Heart left ventricle (tissue), 16 donors: ENCODE measurements at regions not wholly inside any gene's neighbourhood (a gene's known extent, or its start where the extent isn't known, plus 50 kb on each side); places are given as distances from the start of the nearest gene placed in this dataset.

Source experiments
- ATAC-seq, 4 donors: fragments of 200-7000 bp; cut with Tn5 transposase; one replicate each; pipeline ENCODE4 v1.9.1; 2020 to 2022; ENCODE audit warnings: moderate library complexity in 4 of 4, mild to moderate bottlenecking in 3 of 4, moderate number of reproducible peaks in 1 of 4
- DNase-seq, 5 donors: peaks; one replicate each; pipeline ENCODE4 v3.0.0-alpha.2; 2020
- H3K27ac ChIP-seq, 12 donors: fragments of 200-600 bp; sonication (generic) in 4 of 12; one replicate each; pipeline versions ENCODE4 v1.5.0 to v1.8.0; 2016 to 2022; ENCODE audit warnings: mild to moderate bottlenecking in 2 of 12
- H3K27me3 ChIP-seq, 9 donors: fragments of 200-600 bp; sonication (generic) in 2 of 9; one replicate each; pipeline versions ENCODE4 v1.5.1 to v1.8.0; 2016 to 2022; ENCODE audit warnings: mild to moderate bottlenecking in 3 of 9
- H3K36me3 ChIP-seq, 9 donors: fragments of 200-600 bp; sonication (generic) in 2 of 9; one replicate each; pipeline versions ENCODE4 v1.5.0 to v1.8.0; 2018 to 2022; ENCODE audit warnings: mild to moderate bottlenecking in 2 of 9
- H3K4me1 ChIP-seq, 12 donors: fragments of 200-600 bp; sonication (generic) in 4 of 12; one replicate each; pipeline versions ENCODE4 v1.5.0 to v1.8.0; 2016 to 2022; ENCODE audit warnings: mild to moderate bottlenecking in 3 of 12
- H3K4me3 ChIP-seq, 12 donors: fragments of 200-600 bp; sonication (generic) in 4 of 12; one replicate each; pipeline versions ENCODE4 v1.5.0 to v1.8.0; 2017 to 2022; ENCODE audit warnings: mild to moderate bottlenecking in 9 of 12, moderate library complexity in 4 of 12
- H3K9me3 ChIP-seq, 12 donors: fragments of 200-600 bp; sonication (generic) in 4 of 12; one replicate each; pipeline versions ENCODE4 v1.5.0 to v1.8.0; 2016 to 2022; ENCODE audit warnings: mild to moderate bottlenecking in 1 of 12
- POLR2A ChIP-seq, 2 donors: fragments of 450-650 bp; IDR thresholded peaks; one replicate each; pipeline ENCODE4 v1.6.1; 2017; ENCODE audit warnings: antibody characterized with exemption in 2 of 2, mild to moderate bottlenecking in 2 of 2, moderate library complexity in 2 of 2
- WGBS, 4 donors: extraction: QIAGEN DNeasy Blood & Tissue Kit in 2 of 4; methylation state at CpG; one replicate each; pipeline versions ENCODE4 v1.1.5 to v1.1.7; 2013 to 2018; 5-methylcytosine and 5-hydroxymethylcytosine counted together
- intact Hi-C, 10 donors: fragments of 100-400 bp; cut with DNase I; formaldehyde crosslinking; loops; one replicate each; pipeline versions ENCODE4 v1.11.1 to v1.14.2; 2022
- TF ChIP-seq, protein P1 (sequence below), 12 donors: fragments of 200-600 bp; sonication (generic) in 4 of 12; IDR thresholded peaks; one replicate each; pipeline versions ENCODE4 v1.5.0 to v1.8.0; 2018 to 2022; ENCODE audit warnings: antibody characterized with exemption in 12 of 12, mild to moderate bottlenecking in 5 of 12
- donor health status: ischemic (EF 13 %, LVEDD 7.1; RV severe dilation, severe dysfunction).
- donor health status: healthy with polysubstance abuse.
- donor health status: DM: no; HTN: yes; CAD: no.
- donor health status: DM: no; HTN: no; CAD: no.
- donor health status: ischemic (EF 25% LVEDD 6.9; RV normal size, moderate dysfunction).
- donor health status: ischemic (EF 25% LVEDD 5.7; RV mildly dilated, moderate dysfunction).
- donor health status: healthy.
- donor health status: DM: yes; HTN: yes; CAD: no.
- donor health status: ischemic (EF 35%, LVEDD 5.7; RV mildly dilated, moderate dysfunction).
- donor health status: nonischemic (EF 11% LVEDD 7.7; RV severe dilation, severe dysfunction).
- donor health status: DM: yes; HTN: yes; CAD: no.
- donor health status: PGD.
- donor health status: ischemic (EF 29% LVEDD 5.4; RV normal size, mild dysfunction).
- donor health status: nonischemic (EF 23%, LVEDD 6.1; RV moderate dilation, normal function).

GRCh38 chr1:192918259-192918658 lies 109.4 kb downstream of the RGS2 start:
- no peak for TF ChIP-seq POLR2A (IDR thresholded peaks at IDR 0.05)
- TF ChIP-seq, protein P1, sequence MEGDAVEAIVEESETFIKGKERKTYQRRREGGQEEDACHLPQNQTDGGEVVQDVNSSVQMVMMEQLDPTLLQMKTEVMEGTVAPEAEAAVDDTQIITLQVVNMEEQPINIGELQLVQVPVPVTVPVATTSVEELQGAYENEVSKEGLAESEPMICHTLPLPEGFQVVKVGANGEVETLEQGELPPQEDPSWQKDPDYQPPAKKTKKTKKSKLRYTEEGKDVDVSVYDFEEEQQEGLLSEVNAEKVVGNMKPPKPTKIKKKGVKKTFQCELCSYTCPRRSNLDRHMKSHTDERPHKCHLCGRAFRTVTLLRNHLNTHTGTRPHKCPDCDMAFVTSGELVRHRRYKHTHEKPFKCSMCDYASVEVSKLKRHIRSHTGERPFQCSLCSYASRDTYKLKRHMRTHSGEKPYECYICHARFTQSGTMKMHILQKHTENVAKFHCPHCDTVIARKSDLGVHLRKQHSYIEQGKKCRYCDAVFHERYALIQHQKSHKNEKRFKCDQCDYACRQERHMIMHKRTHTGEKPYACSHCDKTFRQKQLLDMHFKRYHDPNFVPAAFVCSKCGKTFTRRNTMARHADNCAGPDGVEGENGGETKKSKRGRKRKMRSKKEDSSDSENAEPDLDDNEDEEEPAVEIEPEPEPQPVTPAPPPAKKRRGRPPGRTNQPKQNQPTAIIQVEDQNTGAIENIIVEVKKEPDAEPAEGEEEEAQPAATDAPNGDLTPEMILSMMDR (IDR thresholded peaks at IDR 0.05) = no peak
- no peaks in the 10 kb centered on the region for H3K9me3 ChIP-seq
- intact Hi-C loops = no loop called here
- H3K4me1 ChIP-seq = peaks cover 0 to 6% (median 0%) of the 10 kb centered on the region in 12 donors
- DNase-seq = no peak
- ATAC-seq = no peak
- H3K27ac ChIP-seq = peak overlapping the region in 1 of 12 donors; percentile 13
- no peaks in the 10 kb centered on the region for H3K36me3 ChIP-seq
- H3K27me3 ChIP-seq = no peaks in the 10 kb centered on the region
- H3K4me3 ChIP-seq = no peak overlapping the region
- 73 to 90% (median 82%) methylated on average over 1 of the region's 1 CpG for WGBS, 4 donors

GRCh38 chr1:192920412-192920811 lies 111.6 kb downstream of the RGS2 start:
- Histone ChIP-seq H3K4me1 (peaks cover 0 to 5% (median 0%) of the 10 kb centered on the region in 12 donors), H3K4me3 (no peak overlapping the region), H3K9me3 (no peaks in the 10 kb centered on the region), H3K27ac (no peak overlapping the region), H3K36me3 (no peaks in the 10 kb centered on the region), H3K27me3 (no peaks in the 10 kb centered on the region)
- ATAC-seq (no peak), DNase-seq (no peak)
- intact Hi-C loops = no loop called here
- TF ChIP-seq POLR2A (IDR thresholded peaks at IDR 0.05) = no peak
- TF ChIP-seq, protein P1 (IDR thresholded peaks at IDR 0.05) = no peak
- 78 to 92% (median 86%) methylated on average over 3 of the region's 3 CpGs for WGBS, 4 donors

DNA sequence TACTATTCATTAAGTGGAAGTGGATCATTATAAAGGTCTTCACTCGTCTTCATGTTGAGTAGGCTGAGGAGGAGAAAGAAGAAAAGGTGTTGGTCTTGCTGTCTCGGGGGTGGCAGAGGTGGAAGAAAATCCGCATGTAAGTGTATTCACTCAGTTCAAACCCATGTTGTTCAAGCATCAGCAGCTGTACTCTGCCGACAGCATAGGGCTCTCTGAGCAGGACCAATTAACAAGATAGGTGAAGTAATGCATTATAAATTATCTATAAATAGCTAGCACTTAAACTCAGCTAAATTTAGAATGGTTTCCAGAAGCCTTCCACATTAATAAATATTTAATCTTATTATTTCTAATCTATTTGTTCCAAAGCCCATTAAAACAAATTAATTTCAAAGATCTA lies 116.8 kb downstream of the RGS2 start:
- H3K36me3 ChIP-seq = no peaks in the 10 kb centered on the region
- peak overlapping the region in 5 of 12 donors; percentile 0 to 35 (median 20) for H3K4me3 ChIP-seq
- H3K4me1 ChIP-seq = peaks cover 0 to 19% (median 0%) of the 10 kb centered on the region in 12 donors
- no peaks in the 10 kb centered on the region for H3K9me3 ChIP-seq
- ATAC-seq (peak; percentile 60 to 91 (median 75)), DNase-seq (peak in 1 of 5 donors; percentile 31)
- 56 to 69% (median 64%) methylated on average over 4 of the region's 4 CpGs for WGBS, 4 donors
- H3K27ac ChIP-seq = peak overlapping the region in 1 of 12 donors; percentile 11
- TF ChIP-seq, protein P1 (IDR thresholded peaks at IDR 0.05) = no peak
- no peak for TF ChIP-seq POLR2A (IDR thresholded peaks at IDR 0.05)
- intact Hi-C loops = no loop called here
- no peaks in the 10 kb centered on the region for H3K27me3 ChIP-seq

DNA sequence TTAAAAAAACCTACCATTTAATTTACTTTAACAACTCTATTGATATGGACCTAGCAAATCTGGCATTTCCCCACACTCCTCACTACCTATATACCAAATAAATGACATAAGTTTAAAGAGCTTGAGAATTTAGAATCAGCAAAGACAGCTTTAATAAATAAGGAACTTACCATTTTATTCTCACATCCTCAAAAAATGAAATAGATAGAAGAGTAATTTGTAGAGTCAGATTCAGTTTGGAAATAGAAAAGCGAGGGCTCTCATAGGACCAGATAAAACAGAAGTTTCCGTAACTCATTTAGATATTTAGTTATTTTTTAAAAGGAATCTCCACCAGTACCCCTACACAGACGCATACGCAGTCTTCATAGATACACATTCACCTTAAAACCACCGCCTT lies 117.9 kb downstream of the RGS2 start:
- H3K36me3 ChIP-seq = no peaks in the 10 kb centered on the region
- ATAC-seq = no peak

More for the DNA sequence above, 117.9 kb downstream of the RGS2 start:
- no peak overlapping the region for H3K27ac ChIP-seq
- DNase-seq = no peak
- intact Hi-C loops = no loop called here
- WGBS, 4 donors = 92 to 96% (median 93%) methylated on average over 5 of the region's 5 CpGs
- H3K4me1 ChIP-seq = peaks cover 0 to 19% (median 0%) of the 10 kb centered on the region in 12 donors
- no peak overlapping the region for H3K4me3 ChIP-seq
- H3K9me3 ChIP-seq = no peaks in the 10 kb centered on the region
- TF ChIP-seq POLR2A (IDR thresholded peaks at IDR 0.05) = no peak
- TF ChIP-seq, protein P1 (IDR thresholded peaks at IDR 0.05) = no peak
- no peaks in the 10 kb centered on the region for H3K27me3 ChIP-seq
